ENCODE measurements at regions not wholly inside any gene's neighbourhood (a gene's known extent, or its start where the extent isn't known, plus 50 kb on each side); places are given as distances from the start of the nearest gene placed in this dataset.

DNA sequence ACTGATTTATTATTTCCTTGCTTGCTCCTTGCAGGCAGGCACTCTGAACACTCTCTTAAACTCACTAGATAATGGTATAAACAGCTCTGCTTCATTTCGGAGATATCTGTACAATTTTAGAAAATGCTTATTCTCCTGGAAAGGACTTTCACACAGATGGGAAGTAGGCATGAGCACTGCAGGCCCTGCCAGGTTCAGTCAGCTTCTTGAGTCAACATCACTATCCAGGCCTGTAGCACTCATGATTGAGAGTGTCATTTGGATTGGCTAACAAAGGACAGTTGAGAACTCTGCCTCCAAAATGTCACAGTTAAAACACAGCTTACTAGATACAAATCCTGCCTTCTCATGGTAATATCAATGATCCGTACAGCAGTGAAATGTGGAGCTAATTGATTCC, 181.9 kb downstream of the CYYR1 start:
- TF ChIP-seq CTCF (IDR thresholded peaks at IDR 0.05 in 2 of 3, conservative IDR thresholded peaks at IDR 0.05 in 1 of 3; ENCODE audit: borderline replicate concordance in 1 of 3, insufficient read depth in 1 of 3, low read depth in 2 of 3, low read length in 2 of 3) (no peak), POLR2A (IDR thresholded peaks at IDR 0.05; ENCODE audit: borderline replicate concordance, extremely low read depth, insufficient read depth, insufficient read length) (no peak), YY1 (IDR thresholded peaks at IDR 0.05; ENCODE audit: extremely low read depth, insufficient replicate concordance, low read depth, low read length) (no peak), RAD21 (IDR thresholded peaks at IDR 0.05; ENCODE audit: low read depth) (no peak), ZNF274 (IDR thresholded peaks at IDR 0.05; ENCODE audit: low read depth, low read length) (no peak), MAX (IDR thresholded peaks at IDR 0.05) (no peak), TCF7L2 (IDR thresholded peaks at IDR 0.05; ENCODE audit: borderline replicate concordance, extremely low read depth, insufficient read depth, insufficient read length) (no peak), EZH2phosphoT487 (IDR thresholded peaks at IDR 0.05; ENCODE audit: borderline replicate concordance) (no peak), CEBPB (IDR thresholded peaks at IDR 0.05; ENCODE audit: low read depth) (no peak)

Measured in HCT116 (cell line).